Stimulated activated naive CD8-positive, alpha-beta T cell treated with anti-CD3 and anti-CD28 coated beads, Interleukin-15, amount 100 ng/mL, for 72 hours (primary cell): ENCODE measurements at regions not wholly inside any gene's neighbourhood (a gene's known extent, or its start where the extent isn't known, plus 50 kb on each side); places are given as distances from the start of the nearest gene placed in this dataset.

Experiments
- ATAC-seq: fragments of 150-1000 bp; cut with Tn5 transposase; 2 replicates; pipeline ENCODE4 v1.10.0; 2021; ENCODE audit warnings: mild to moderate bottlenecking, moderate library complexity
- DNase-seq, 2 donors: peaks; one replicate each; pipeline ENCODE4 v3.0.0; 2021 to 2022
- H3K27ac Mint-ChIP-seq, 2 donors: one replicate each; pipeline ENCODE4 v1.8.0; 2022; ENCODE audit warnings: mild to moderate bottlenecking in 2 of 2, mixed read lengths in 2 of 2, moderate library complexity in 2 of 2
- H3K27me3 Mint-ChIP-seq: one replicate; pipeline ENCODE4 v1.8.0; 2022; ENCODE audit warnings: mixed read lengths
- H3K4me1 Mint-ChIP-seq: one replicate; pipeline ENCODE4 v1.8.0; 2022; ENCODE audit warnings: mild to moderate bottlenecking, mixed read lengths
- H3K4me3 Mint-ChIP-seq, 2 donors: one replicate each; pipeline ENCODE4 v1.8.0; 2022; ENCODE audit warnings: mild to moderate bottlenecking in 2 of 2, mixed read lengths in 2 of 2, moderate library complexity in 1 of 2
- H3K9me3 Mint-ChIP-seq, 2 donors: one replicate each; pipeline ENCODE4 v1.8.0; 2022; ENCODE audit warnings: mixed read lengths in 2 of 2

DNA sequence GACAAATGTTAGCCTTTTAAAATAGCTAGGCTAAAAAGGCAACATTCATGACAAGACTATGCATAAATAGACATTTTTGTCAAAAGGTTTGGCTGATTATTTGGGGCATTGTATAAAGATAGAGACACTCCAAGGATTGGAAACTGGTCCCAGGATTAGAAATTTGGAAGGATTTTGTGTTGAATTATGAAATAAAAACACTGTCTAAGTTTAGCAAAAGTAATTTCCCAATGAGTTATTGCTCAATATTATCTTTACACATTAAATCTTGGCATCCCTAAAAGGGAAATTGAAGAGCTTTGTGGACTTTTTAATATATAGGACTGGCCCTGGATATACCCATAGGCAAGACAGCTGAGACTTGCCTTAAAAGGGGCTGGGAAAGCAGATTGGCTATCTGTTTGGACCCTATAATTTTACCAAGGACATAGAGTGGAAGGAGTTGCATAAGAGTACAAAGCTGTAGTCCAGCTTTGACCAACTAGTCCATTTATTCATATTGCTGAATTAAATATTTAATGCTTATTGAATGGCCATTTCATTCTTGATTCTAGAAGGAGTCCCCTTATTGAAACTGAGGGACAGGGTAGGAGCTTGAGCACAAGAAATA is 382.7 kb downstream of the METTL15 start:
- Mint-ChIP-seq H3K4me3 (no peak overlapping the region), H3K9me3 (no peaks in the 10 kb centered on the region)
- no peak for DNase-seq

DNA sequence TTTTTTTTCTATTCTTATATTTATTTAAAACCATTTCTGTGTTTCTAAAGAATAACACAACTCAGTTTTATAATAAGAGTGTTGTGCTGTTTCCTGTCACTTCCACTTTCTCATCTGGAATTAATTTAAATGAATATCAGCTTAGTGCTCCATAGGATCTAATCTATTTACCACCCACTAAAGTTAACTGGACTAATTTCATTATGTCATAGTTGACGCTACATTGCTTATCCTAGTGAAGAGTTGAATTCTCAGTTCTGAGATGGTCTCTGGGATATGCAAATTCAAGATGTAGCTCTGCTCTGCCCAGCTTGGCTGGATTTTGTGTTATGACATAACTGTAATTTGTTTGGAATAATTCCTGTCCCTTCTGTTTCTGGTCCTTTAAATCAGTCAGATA is 380.1 kb downstream of the METTL15 start:
- ATAC-seq (no peak), DNase-seq (no peak)
- Mint-ChIP-seq H3K27me3 (no peaks in the 10 kb centered on the region), H3K27ac (no peak overlapping the region), H3K4me3 (no peak overlapping the region), H3K4me1 (no peaks in the 10 kb centered on the region), H3K9me3 (no peaks in the 10 kb centered on the region)

More for the DNA sequence above, 382.7 kb downstream of the METTL15 start:
- no peaks in the 10 kb centered on the region for H3K27me3 Mint-ChIP-seq
- H3K27ac Mint-ChIP-seq = no peak overlapping the region
- no peak for ATAC-seq
- H3K4me1 Mint-ChIP-seq = no peaks in the 10 kb centered on the region

DNA sequence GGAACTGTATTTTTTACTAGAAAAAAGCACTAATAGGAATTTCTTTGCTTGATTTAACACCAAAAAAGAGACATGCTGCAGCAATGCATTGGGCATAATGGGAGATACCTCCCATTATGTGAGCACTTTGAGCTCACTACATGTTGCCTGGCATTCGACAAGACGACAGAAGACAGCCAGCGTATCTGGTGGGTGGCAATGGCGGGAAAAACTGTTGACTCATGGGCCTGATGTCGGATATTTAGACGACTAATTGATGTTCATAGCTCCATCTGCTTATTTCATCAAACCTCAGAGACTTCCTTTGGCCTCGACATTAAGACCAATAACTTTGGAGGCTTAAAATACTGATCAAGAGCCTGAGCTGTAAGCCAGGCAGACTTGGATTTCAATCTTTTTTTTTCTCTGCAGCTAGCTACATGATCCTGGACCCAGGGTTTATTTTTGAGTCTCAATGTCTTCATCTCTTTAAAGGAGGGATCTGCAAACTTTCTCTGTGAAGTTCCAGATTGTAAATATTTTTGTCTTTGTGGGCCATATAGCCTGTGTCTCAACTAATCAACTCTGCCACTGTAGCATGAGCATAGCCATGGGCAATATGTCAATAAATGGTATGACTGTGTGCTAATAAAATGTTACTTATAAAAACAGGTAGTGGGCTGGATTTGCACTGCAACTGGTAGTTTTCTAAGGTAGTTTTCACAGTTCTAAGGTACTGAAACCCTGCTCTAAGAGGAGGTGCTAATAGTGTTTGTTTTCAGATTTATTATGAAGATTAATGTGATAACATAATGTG is 375.1 kb downstream of the METTL15 start:
- no peak overlapping the region for H3K27ac Mint-ChIP-seq
- no peak for DNase-seq
- ATAC-seq = no peak
- H3K9me3 Mint-ChIP-seq = no peaks in the 10 kb centered on the region
- no peak overlapping the region for H3K4me3 Mint-ChIP-seq
- no peaks in the 10 kb centered on the region for H3K4me1 Mint-ChIP-seq
- no peaks in the 10 kb centered on the region for H3K27me3 Mint-ChIP-seq

GRCh38 chr11:28482666-28483065 is 374.5 kb downstream of the METTL15 start:
- no peaks in the 10 kb centered on the region for H3K9me3 Mint-ChIP-seq

GRCh38 chr11:28481616-28482480 is 373.7 kb downstream of the METTL15 start:
- Mint-ChIP-seq H3K9me3 (no peaks in the 10 kb centered on the region), H3K4me3 (no peak overlapping the region), H3K4me1 (no peaks in the 10 kb centered on the region), H3K27me3 (no peaks in the 10 kb centered on the region), H3K27ac (no peak overlapping the region)
- DNase-seq (no peak), ATAC-seq (no peak)

More at GRCh38 chr11:28482666-28483065, 374.5 kb downstream of the METTL15 start:
- Mint-ChIP-seq H3K27me3 (no peaks in the 10 kb centered on the region), H3K4me3 (no peak overlapping the region), H3K4me1 (no peaks in the 10 kb centered on the region), H3K27ac (no peak overlapping the region)
- no peak for DNase-seq
- no peak for ATAC-seq

GRCh38 chr11:28480406-28480805 is 372.2 kb downstream of the METTL15 start:
- no peak for DNase-seq
- H3K4me3 Mint-ChIP-seq = no peak overlapping the region
- ATAC-seq = no peak
- no peak overlapping the region for H3K27ac Mint-ChIP-seq
- H3K4me1 Mint-ChIP-seq = no peaks in the 10 kb centered on the region
- H3K27me3 Mint-ChIP-seq = no peaks in the 10 kb centered on the region
- no peaks in the 10 kb centered on the region for H3K9me3 Mint-ChIP-seq

DNA sequence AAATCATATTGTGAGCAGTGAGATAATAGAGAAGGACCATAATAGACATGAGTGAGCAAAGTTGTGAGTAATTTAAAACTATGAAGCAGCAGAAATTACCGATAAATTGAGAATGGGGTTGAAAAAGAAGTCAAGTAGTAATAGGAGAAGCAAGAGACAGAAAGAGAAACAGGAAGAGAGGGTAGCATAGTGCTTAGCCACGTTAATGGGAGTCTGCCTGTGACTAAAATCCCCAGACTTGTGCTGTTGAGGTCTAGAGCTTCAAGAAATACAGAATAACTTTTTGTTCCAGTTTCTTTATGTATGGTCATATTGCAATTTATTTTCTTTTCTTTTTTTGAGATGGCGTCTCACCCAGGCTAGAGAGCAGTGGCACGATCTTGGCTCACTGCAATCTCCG is 368.7 kb downstream of the METTL15 start:
- Mint-ChIP-seq H3K27me3 (no peaks in the 10 kb centered on the region), H3K9me3 (no peaks in the 10 kb centered on the region), H3K4me3 (no peak overlapping the region), H3K27ac (no peak overlapping the region), H3K4me1 (no peaks in the 10 kb centered on the region)
- no peak for ATAC-seq
- no peak for DNase-seq

GRCh38 chr11:28476049-28476448 is 367.9 kb downstream of the METTL15 start:
- ATAC-seq (no peak), DNase-seq (no peak)
- Mint-ChIP-seq H3K9me3 (no peaks in the 10 kb centered on the region), H3K4me1 (no peaks in the 10 kb centered on the region), H3K27ac (no peak overlapping the region), H3K27me3 (no peaks in the 10 kb centered on the region), H3K4me3 (no peak overlapping the region)

DNA sequence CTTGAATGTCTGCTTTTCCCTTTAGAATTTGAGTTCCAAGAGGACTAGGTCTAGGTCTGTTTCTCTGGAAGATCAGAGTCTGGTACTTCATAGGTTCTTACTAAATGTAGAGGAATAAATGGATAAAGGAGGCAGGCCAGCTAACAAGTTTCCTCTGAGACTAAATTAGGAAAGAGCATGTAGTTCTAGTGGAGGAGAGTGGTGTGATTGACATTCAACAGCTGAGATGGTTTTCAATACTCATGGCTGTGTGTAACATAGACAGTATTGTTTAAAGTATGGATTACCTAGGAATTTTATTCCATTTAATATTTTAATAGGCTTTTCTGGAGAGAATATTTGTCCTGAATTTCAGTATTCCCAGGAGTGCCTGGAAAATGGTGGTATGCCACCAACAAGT is 364.7 kb downstream of the METTL15 start:
- Mint-ChIP-seq H3K4me1 (no peaks in the 10 kb centered on the region), H3K4me3 (no peak overlapping the region), H3K27me3 (no peaks in the 10 kb centered on the region), H3K27ac (no peak overlapping the region), H3K9me3 (no peaks in the 10 kb centered on the region)
- DNase-seq (no peak), ATAC-seq (no peak)

DNA sequence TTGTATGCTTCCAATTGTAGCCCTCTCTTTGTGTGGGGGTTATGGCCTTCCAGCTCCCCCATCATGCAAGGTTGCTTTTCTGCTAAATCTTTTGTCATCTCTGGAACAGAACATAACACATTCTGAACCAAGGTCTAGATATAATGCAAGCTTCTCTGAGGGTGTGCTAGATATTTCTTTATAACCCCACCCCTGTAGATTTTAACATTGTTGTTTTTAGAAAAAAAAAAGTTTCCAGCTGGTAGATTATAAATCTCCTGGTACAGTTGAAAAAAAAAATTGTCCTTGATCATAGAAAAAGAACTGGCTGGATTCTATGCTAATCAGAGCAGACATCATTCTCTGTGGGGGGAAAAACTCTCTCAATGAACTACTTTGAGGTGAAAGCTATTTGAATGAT is 363.3 kb downstream of the METTL15 start:
- Mint-ChIP-seq H3K4me3 (no peak overlapping the region), H3K27me3 (no peaks in the 10 kb centered on the region), H3K4me1 (no peaks in the 10 kb centered on the region), H3K9me3 (no peaks in the 10 kb centered on the region), H3K27ac (no peak overlapping the region)
- DNase-seq (no peak), ATAC-seq (no peak)

GRCh38 chr11:28470180-28470579 is 362.0 kb downstream of the METTL15 start:
- H3K4me3 Mint-ChIP-seq = no peak overlapping the region
- DNase-seq (no peak), ATAC-seq (no peak)
- H3K9me3 Mint-ChIP-seq = no peaks in the 10 kb centered on the region
- H3K4me1 Mint-ChIP-seq = no peaks in the 10 kb centered on the region
- H3K27me3 Mint-ChIP-seq = no peaks in the 10 kb centered on the region
- H3K27ac Mint-ChIP-seq = no peak overlapping the region

GRCh38 chr11:28466506-28466905 is 358.3 kb downstream of the METTL15 start:
- no peak overlapping the region for H3K27ac Mint-ChIP-seq
- no peak overlapping the region for H3K4me3 Mint-ChIP-seq
- no peaks in the 10 kb centered on the region for H3K4me1 Mint-ChIP-seq
- ATAC-seq = no peak
- no peaks in the 10 kb centered on the region for H3K9me3 Mint-ChIP-seq
- no peak for DNase-seq
- H3K27me3 Mint-ChIP-seq = no peaks in the 10 kb centered on the region

DNA sequence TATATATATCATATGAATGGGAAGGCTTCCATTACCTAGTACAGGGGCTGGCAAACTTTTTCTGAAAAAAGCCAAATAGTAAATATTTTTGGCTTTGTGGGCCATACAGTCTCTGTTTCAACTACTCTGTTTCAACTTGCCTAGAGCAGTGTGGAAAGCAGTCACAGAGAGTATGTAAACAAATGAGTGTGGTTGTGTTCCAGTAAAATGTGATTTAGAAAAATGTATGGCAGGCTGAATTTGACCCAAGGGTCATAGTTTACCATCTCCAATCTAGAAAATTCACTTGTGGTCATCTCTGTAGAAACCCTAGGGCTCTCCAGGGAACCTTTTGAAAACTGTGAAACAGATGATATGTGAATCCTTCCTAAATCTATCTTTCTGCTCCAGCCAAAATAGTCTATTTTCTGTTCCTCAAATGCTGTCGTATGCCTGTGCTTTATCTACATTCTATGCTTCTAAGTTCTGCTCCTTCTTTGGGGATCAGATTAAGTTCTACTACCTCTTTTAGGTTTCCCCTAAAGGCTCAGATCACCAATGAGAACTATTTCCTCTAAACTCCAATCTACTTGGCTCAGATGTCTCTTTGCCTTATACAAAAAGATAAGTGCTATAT is 356.2 kb downstream of the METTL15 start:
- ATAC-seq (no peak), DNase-seq (no peak)
- no peak overlapping the region for H3K27ac Mint-ChIP-seq
- no peaks in the 10 kb centered on the region for H3K27me3 Mint-ChIP-seq
- no peaks in the 10 kb centered on the region for H3K9me3 Mint-ChIP-seq
- H3K4me3 Mint-ChIP-seq = no peak overlapping the region
- H3K4me1 Mint-ChIP-seq = no peaks in the 10 kb centered on the region

- Mint-ChIP-seq H3K27ac (no peak overlapping the region), H3K4me3 (no peak overlapping the region), H3K27me3 (no peaks in the 10 kb centered on the region), H3K9me3 (no peaks in the 10 kb centered on the region), H3K4me1 (no peaks in the 10 kb centered on the region)
- ATAC-seq = no peak
- no peak for DNase-seq
Observed at GRCh38 chr11:28463826-28464225, 355.6 kb downstream of the METTL15 start.

DNA sequence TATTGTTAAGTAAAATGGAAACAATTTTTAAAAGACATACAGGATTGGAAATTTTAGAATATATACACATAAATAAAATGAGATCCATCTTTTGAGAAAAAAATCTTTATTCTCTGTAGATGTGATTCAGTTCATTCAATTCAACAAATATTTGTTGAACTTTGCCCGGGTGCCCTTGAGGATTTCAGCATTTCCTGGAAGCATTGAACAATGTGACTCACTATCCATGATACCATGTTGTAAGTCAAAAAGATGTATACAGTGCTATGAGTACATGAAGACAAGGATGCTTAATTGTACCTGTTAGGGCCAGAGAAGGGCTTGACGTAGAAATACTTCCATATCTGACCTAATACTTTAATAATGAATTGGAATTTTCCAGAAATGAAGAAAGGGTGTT is 353.7 kb downstream of the METTL15 start:
- ATAC-seq (no peak), DNase-seq (no peak)
- Mint-ChIP-seq H3K4me3 (no peak overlapping the region), H3K9me3 (no peaks in the 10 kb centered on the region), H3K27me3 (no peaks in the 10 kb centered on the region), H3K27ac (no peak overlapping the region), H3K4me1 (no peaks in the 10 kb centered on the region)

DNA sequence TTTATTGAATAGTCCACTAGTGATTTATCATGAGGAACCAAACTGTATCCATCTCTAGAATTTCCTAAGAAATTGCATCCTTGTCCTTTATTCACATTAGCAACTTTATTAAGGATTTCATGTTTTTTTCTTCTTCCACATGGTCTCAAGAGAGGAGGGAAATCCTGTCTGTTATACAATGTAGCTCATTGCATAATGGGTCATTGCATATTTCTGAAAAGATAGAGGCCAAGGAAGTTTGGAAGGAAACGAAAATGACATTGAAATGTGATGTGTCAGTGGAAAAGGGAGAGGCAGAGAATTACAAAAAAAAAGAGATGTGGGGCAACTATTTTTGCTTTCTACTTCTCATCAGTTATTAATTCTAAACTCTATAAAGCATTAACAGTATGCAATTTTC is 353.1 kb downstream of the METTL15 start:
- ATAC-seq = no peak
- no peak for DNase-seq
- Mint-ChIP-seq H3K27ac (no peak overlapping the region), H3K9me3 (no peaks in the 10 kb centered on the region), H3K27me3 (no peaks in the 10 kb centered on the region), H3K4me3 (no peak overlapping the region), H3K4me1 (no peaks in the 10 kb centered on the region)
